Subcutaneous abdominal adipose tissue (tissue), 5 donors: ENCODE measurements at regions not wholly inside any gene's neighbourhood (a gene's known extent, or its start where the extent isn't known, plus 50 kb on each side); places are given as distances from the start of the nearest gene placed in this dataset.

Experiments used
- H3K27ac ChIP-seq: one replicate; pipeline ENCODE4 v1.7.0; 2013; ENCODE audit warnings: low read depth, mild to moderate bottlenecking, inconsistent platforms, low read length, moderate library complexity
- H3K27me3 ChIP-seq, 5 donors: one replicate each; pipeline ENCODE4 v1.7.0; 2013; ENCODE audit warnings: low read length in 5 of 5, inconsistent platforms in 1 of 5; ENCODE audit not compliant: control insufficient read depth in 5 of 5, insufficient read depth in 4 of 5
- H3K36me3 ChIP-seq, 5 donors: one replicate each; pipeline ENCODE4 v1.7.0; 2013; ENCODE audit warnings: low read length in 5 of 5; ENCODE audit not compliant: control insufficient read depth in 5 of 5, insufficient read depth in 5 of 5
- H3K4me1 ChIP-seq, 5 donors: one replicate each; pipeline ENCODE4 v1.7.0; 2013; ENCODE audit warnings: low read length in 5 of 5, mild to moderate bottlenecking in 3 of 5, moderate library complexity in 1 of 5; ENCODE audit not compliant: control insufficient read depth in 5 of 5, insufficient read depth in 5 of 5
- H3K4me3 ChIP-seq, 5 donors: one replicate each; pipeline ENCODE4 v1.7.0; 2013; ENCODE audit warnings: low read length in 5 of 5, low read depth in 1 of 5
- H3K9ac ChIP-seq, 5 donors: one replicate each; pipeline ENCODE4 v1.7.0; 2013; ENCODE audit warnings: low read length in 5 of 5, mild to moderate bottlenecking in 4 of 5, moderate library complexity in 3 of 5
- H3K9me3 ChIP-seq, 5 donors: one replicate each; pipeline ENCODE4 v1.7.0; 2013; ENCODE audit warnings: low read length in 5 of 5; ENCODE audit not compliant: control insufficient read depth in 5 of 5
- donor health status: healthy.
- donor health status: healthy.
- donor health status: healthy.
- donor health status: healthy.
- donor health status: healthy.

DNA sequence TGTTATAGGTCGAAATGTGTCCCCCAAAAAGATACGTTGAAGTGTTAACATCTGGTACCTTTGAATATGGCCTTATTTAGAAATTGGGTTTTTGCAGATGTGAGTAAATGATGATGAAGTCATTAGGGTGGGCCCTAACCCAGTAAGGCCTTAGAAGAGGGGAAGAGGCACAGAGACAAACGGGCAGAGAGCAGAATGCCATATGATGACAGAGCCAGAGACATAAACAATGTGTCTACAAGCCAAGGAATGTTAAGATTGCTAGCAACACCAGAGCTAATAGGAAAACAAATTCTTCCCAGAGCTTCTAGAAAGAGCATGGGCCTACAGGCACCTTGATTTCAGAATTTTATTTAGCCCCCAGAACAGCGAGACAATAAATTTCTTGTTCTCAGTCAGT lies 693.1 kb upstream of the NECTIN3 start:
- Histone ChIP-seq H3K9ac (no peak overlapping the region), H3K9me3 (no peaks in the 10 kb centered on the region), H3K27ac (no peak overlapping the region), H3K36me3 (no peaks in the 10 kb centered on the region), H3K27me3 (no peaks in the 10 kb centered on the region), H3K4me1 (no peaks in the 10 kb centered on the region), H3K4me3 (no peak overlapping the region)

- H3K9me3 ChIP-seq = no peaks in the 10 kb centered on the region
- H3K27me3 ChIP-seq = no peaks in the 10 kb centered on the region
- no peak overlapping the region for H3K27ac ChIP-seq
- H3K9ac ChIP-seq = no peak overlapping the region
- no peaks in the 10 kb centered on the region for H3K4me1 ChIP-seq
- H3K4me3 ChIP-seq = no peak overlapping the region
- H3K36me3 ChIP-seq = no peaks in the 10 kb centered on the region
Measured at GRCh38 chr3:110381992-110382391, 689.6 kb upstream of the NECTIN3 start.

- Histone ChIP-seq H3K27me3 (no peaks in the 10 kb centered on the region), H3K4me3 (no peak overlapping the region), H3K9me3 (no peaks in the 10 kb centered on the region), H3K36me3 (no peaks in the 10 kb centered on the region), H3K4me1 (no peaks in the 10 kb centered on the region), H3K27ac (no peak overlapping the region), H3K9ac (no peak overlapping the region)
Measured at GRCh38 chr3:110383356-110383755, 688.3 kb upstream of the NECTIN3 start.

DNA sequence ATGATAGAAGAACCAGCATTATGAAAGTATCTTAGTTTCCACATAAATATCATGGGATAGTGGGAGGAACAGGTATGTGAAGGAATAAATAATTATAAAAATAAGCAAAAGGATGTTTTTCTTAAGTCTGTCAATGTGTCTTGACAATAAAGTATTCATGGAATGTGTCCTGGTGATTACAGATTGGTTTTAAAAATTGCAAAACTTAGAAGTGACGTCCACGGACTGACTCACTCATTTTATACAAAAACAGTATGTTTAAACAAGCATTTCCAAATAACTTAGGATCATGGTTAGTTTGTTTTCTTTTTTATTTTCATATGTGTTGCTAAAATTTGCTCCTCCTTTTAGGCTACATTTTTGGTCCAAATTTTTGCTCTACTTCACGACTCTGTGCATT lies 687.0 kb upstream of the NECTIN3 start:
- Histone ChIP-seq H3K4me3 (no peak overlapping the region), H3K9ac (no peak overlapping the region), H3K27ac (no peak overlapping the region), H3K4me1 (no peaks in the 10 kb centered on the region), H3K27me3 (no peaks in the 10 kb centered on the region), H3K36me3 (no peaks in the 10 kb centered on the region), H3K9me3 (no peaks in the 10 kb centered on the region)

DNA sequence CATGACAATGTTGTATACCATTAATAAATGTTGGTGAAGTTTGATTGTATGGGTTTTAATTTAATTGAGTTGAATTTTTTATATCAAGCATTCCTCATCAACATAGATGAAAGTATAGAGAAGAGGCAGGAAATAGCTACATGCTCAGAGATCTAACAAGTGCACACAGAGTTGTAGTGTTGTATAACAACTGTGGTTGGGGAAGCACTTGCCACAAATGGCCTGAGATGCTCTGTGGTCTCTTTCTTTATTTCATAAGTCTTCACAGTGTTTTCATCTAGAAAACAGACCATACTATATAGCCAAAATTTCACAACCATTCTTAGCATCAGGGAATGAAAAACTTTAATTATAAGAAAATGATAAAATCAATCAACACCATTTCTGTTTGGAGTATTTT lies 682.6 kb upstream of the NECTIN3 start:
- no peaks in the 10 kb centered on the region for H3K36me3 ChIP-seq
- H3K27ac ChIP-seq = no peak overlapping the region

GRCh38 chr3:110390372-110390771 lies 681.2 kb upstream of the NECTIN3 start:
- H3K9me3 ChIP-seq = no peaks in the 10 kb centered on the region

More for the DNA sequence above, 682.6 kb upstream of the NECTIN3 start:
- Histone ChIP-seq H3K9ac (no peak overlapping the region), H3K9me3 (no peaks in the 10 kb centered on the region), H3K4me1 (no peaks in the 10 kb centered on the region), H3K4me3 (no peak overlapping the region), H3K27me3 (no peaks in the 10 kb centered on the region)

GRCh38 chr3:110391042-110391441 lies 680.6 kb upstream of the NECTIN3 start:
- Histone ChIP-seq H3K4me1 (no peaks in the 10 kb centered on the region), H3K36me3 (no peaks in the 10 kb centered on the region), H3K4me3 (no peak overlapping the region), H3K27ac (no peak overlapping the region), H3K9me3 (no peaks in the 10 kb centered on the region), H3K9ac (no peak overlapping the region), H3K27me3 (no peaks in the 10 kb centered on the region)

More at GRCh38 chr3:110390372-110390771, 681.2 kb upstream of the NECTIN3 start:
- Histone ChIP-seq H3K27ac (no peak overlapping the region), H3K27me3 (no peaks in the 10 kb centered on the region), H3K4me3 (no peak overlapping the region), H3K4me1 (no peaks in the 10 kb centered on the region), H3K36me3 (no peaks in the 10 kb centered on the region), H3K9ac (no peak overlapping the region)

DNA sequence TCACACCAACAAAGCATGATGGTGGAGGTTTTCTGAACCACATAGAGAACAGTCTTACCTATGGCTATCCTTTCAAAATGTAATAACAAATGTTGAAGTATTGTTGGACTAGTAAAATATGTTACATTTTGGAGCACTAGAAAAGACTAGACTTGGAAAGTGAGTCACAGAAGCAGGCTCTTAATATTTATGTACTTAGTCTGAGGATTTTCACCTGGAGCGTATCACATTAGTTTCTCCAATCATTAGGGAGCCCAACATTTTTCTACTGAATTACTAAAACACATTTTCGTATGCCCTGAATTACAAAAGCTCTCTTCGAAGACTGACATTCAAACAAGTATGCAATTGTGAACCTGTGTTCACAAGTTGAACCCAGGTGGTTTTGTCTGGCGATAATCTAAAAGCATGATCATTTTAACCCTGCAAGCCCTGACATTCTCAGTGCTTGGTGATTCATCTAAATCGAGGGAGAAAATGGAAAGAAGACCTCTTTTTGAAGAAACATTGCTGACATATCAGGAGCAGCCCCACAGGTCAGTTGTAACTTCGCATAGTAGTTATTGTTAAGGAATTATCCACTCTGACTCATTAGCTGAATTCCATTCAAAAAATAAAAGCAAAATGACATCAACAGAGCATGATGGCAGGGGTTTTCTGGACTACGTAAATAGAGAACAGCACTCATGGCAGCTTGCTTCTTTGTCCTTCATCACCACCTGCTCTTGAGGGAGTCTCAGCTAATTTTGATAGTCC lies 679.8 kb upstream of the NECTIN3 start:
- H3K36me3 ChIP-seq = no peaks in the 10 kb centered on the region
- no peak overlapping the region for H3K27ac ChIP-seq
- H3K4me3 ChIP-seq = no peak overlapping the region
- H3K4me1 ChIP-seq = no peaks in the 10 kb centered on the region
- no peaks in the 10 kb centered on the region for H3K9me3 ChIP-seq
- H3K27me3 ChIP-seq = no peaks in the 10 kb centered on the region
- no peak overlapping the region for H3K9ac ChIP-seq

DNA sequence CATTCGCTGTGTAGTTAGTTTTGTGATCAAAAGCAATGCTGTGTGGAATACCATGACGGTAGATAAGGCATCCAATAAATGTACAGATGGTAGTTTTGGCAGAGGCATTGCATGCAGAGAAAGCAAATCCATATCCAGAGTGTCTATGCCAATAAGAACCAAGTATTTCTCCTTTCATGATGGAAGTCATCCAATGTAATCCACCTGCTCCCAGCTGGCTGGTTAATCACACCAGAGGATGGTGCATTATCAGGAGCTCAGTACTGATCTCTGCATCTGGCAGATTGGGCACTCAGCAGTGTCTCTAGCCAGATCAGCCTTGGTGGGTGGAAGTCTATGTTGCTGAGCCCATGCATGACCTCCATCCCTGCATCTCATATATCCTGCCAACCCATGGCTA lies 677.7 kb upstream of the NECTIN3 start:
- H3K9ac ChIP-seq = no peak overlapping the region

GRCh38 chr3:110397115-110397514 lies 674.5 kb upstream of the NECTIN3 start:
- peaks cover 0 to 3% (median 0%) of the 10 kb centered on the region in 5 donors for H3K4me1 ChIP-seq
- H3K36me3 ChIP-seq = no peaks in the 10 kb centered on the region
- H3K9ac ChIP-seq = no peak overlapping the region
- no peak overlapping the region for H3K27ac ChIP-seq
- no peaks in the 10 kb centered on the region for H3K27me3 ChIP-seq
- no peak overlapping the region for H3K4me3 ChIP-seq
- peaks cover 0 to 6% (median 0%) of the 10 kb centered on the region in 5 donors for H3K9me3 ChIP-seq

More for the DNA sequence above, 677.7 kb upstream of the NECTIN3 start:
- Histone ChIP-seq H3K36me3 (no peaks in the 10 kb centered on the region), H3K9me3 (no peaks in the 10 kb centered on the region), H3K4me1 (peaks cover 0 to 3% (median 0%) of the 10 kb centered on the region in 5 donors), H3K4me3 (no peak overlapping the region), H3K27ac (no peak overlapping the region), H3K27me3 (no peaks in the 10 kb centered on the region)
